IMR-90 (cell line): ENCODE measurements at regions not wholly inside any gene's neighbourhood (a gene's known extent, or its start where the extent isn't known, plus 50 kb on each side); places are given as distances from the start of the nearest gene placed in this dataset.

Experiments used
- BHLHE40 ChIP-seq: fragments of 150-350 bp; IDR thresholded peaks from 2 replicates; pipeline ENCODE4 v1.6.1; 2016; ENCODE audit warnings: mild to moderate bottlenecking, low read depth, low read length
- CEBPB ChIP-seq: IDR thresholded peaks from 2 replicates; pipeline ENCODE4 v1.6.1; 2012; ENCODE audit warnings: low read depth, low read length, improper control_type of control experiment
- POLR2A ChIP-seq: IDR thresholded peaks from 2 replicates; pipeline ENCODE4 v1.6.1; 2012; ENCODE audit warnings: mild to moderate bottlenecking, low read depth, low read length
- RAD21 ChIP-seq: IDR thresholded peaks from 2 replicates; pipeline ENCODE4 v1.6.1; 2012; ENCODE audit warnings: low read length, improper control_type of control experiment
- RFX5 ChIP-seq: IDR thresholded peaks from 2 replicates; pipeline ENCODE4 v1.8.0; 2012; ENCODE audit warnings: low read depth, mild to moderate bottlenecking, low read length, moderate library complexity
- TF ChIP-seq, protein P1 (sequence below): conservative IDR thresholded peaks from 2 replicates; pipeline ENCODE4 v1.5.1; 2012; ENCODE audit warnings: mild to moderate bottlenecking, low read depth, low read length, improper control_type of control experiment

DNA sequence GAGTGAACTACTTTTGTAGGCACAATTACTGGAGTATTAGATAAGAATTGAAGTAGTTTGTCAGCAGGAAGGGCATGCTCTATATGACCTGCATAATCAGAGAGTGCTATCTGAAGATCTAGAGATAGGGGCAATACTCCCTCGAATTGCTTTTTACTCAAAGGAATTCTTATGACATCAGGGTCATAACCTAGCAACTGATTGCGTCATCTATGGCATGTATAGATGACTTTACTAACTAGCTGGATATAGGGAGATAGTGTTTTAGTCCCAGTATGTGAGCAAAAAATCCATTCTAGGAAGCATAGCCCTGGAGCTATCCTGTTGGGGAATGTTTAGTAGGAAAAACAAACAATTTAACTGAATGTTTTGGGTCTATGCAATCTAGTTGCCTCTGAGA lies 109.5 kb upstream of the ZNF267 start:
- TF ChIP-seq POLR2A = no peak
- TF ChIP-seq, protein P1, sequence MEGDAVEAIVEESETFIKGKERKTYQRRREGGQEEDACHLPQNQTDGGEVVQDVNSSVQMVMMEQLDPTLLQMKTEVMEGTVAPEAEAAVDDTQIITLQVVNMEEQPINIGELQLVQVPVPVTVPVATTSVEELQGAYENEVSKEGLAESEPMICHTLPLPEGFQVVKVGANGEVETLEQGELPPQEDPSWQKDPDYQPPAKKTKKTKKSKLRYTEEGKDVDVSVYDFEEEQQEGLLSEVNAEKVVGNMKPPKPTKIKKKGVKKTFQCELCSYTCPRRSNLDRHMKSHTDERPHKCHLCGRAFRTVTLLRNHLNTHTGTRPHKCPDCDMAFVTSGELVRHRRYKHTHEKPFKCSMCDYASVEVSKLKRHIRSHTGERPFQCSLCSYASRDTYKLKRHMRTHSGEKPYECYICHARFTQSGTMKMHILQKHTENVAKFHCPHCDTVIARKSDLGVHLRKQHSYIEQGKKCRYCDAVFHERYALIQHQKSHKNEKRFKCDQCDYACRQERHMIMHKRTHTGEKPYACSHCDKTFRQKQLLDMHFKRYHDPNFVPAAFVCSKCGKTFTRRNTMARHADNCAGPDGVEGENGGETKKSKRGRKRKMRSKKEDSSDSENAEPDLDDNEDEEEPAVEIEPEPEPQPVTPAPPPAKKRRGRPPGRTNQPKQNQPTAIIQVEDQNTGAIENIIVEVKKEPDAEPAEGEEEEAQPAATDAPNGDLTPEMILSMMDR = no peak
- TF ChIP-seq RAD21 = no peak
- TF ChIP-seq BHLHE40 = no peak
- TF ChIP-seq CEBPB = peak; percentile 57
- no peak for TF ChIP-seq RFX5
